Breast epithelium (tissue), 4 donors: ENCODE measurements at regions not wholly inside any gene's neighbourhood (a gene's known extent, or its start where the extent isn't known, plus 50 kb on each side); places are given as distances from the start of the nearest gene placed in this dataset.

Experiments
- DNase-seq, 2 donors: peaks; one replicate each; pipeline ENCODE4 v3.0.0-alpha.2; 2019; ENCODE audit warnings: low spot score in 2 of 2
- H3K27ac ChIP-seq, 2 donors: fragments of 200-600 bp; sonication (generic) in 1 of 2; one replicate each; pipeline ENCODE4 v1.5.1; 2016 to 2019; ENCODE audit warnings: mild to moderate bottlenecking in 1 of 2
- H3K27me3 ChIP-seq, 2 donors: fragments of 200-600 bp; sonication (generic) in 1 of 2; one replicate each; pipeline versions ENCODE4 v1.5.1 to v1.6.0; 2017 to 2019; ENCODE audit warnings: control low read depth in 1 of 2, mild to moderate bottlenecking in 1 of 2
- H3K36me3 ChIP-seq: fragments of 200-600 bp; one replicate; pipeline ENCODE4 v1.5.1; 2019
- H3K4me1 ChIP-seq, 2 donors: fragments of 200-600 bp; sonication (generic); one replicate each; pipeline ENCODE4 v1.5.1; 2016 to 2019; ENCODE audit warnings: control low read depth in 1 of 2
- H3K4me3 ChIP-seq, 3 donors: fragments of 200-600 bp; sonication (generic); 1 replicate in 2 of 3; 2 replicates in 1 of 3; pipeline ENCODE4 v1.5.1; 2016 to 2019; ENCODE audit warnings: mild to moderate bottlenecking in 3 of 3, moderate library complexity in 2 of 3
- H3K9me3 ChIP-seq, 2 donors: fragments of 200-600 bp; sonication (generic) in 1 of 2; one replicate each; pipeline ENCODE4 v1.5.1; 2016 to 2019; ENCODE audit warnings: control low read depth in 1 of 2
- POLR2A ChIP-seq: fragments of 450-650 bp; IDR thresholded peaks from one replicate; pipeline ENCODE4 v1.6.1; 2016; ENCODE audit warnings: antibody characterized with exemption, mild to moderate bottlenecking, moderate library complexity
- POLR2AphosphoS5 ChIP-seq, 3 donors: sonication (generic); formaldehyde crosslinking; IDR thresholded peaks; one replicate each; pipeline ENCODE4 v1.6.1; 2017; ENCODE audit warnings: antibody characterized with exemption in 3 of 3
- intact Hi-C: fragments of 100-400 bp; cut with DNase I; formaldehyde crosslinking; loops from one replicate; pipeline ENCODE4 v1.15.1; 2023; ENCODE audit warnings: low total_unique reads
- TF ChIP-seq, protein P1 (sequence below), 3 donors: fragments of 450-650 bp; IDR thresholded peaks; one replicate each; pipeline ENCODE4 v1.5.1; 2016 to 2017; ENCODE audit warnings: antibody characterized with exemption in 3 of 3, mild to moderate bottlenecking in 3 of 3, moderate library complexity in 3 of 3

DNA sequence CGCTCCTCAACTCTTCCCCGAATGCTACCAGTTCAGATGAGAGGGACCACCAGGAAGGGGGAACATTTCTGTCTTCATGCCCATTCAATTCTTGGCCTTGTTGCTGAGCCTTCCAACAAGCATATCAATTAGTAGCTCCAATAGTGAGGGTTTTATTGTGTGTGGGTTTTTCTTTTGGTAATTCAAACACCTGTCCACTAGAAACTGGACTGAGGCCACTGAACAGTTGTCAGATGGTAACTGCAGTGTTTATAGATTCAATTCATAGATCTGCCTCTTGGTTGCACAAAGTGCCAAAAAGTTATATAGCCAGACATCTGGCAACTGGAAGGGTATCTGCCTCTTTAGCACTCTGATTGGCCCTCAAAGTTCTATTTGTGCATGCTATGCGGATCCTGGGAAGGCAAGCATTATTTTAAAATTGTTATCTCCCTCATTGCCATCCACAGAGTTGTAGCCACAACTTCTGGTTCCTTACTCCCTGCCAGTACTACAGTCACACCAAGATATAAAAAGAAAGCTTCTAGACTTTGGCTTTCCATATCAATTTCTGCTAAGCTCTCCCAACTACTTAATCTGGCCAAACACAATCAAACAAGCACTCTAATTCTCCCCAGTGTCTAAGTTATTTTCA, 83.3 kb upstream of the ZNF521 start:
- H3K4me1 ChIP-seq = no peaks in the 10 kb centered on the region
- no peak overlapping the region for H3K27ac ChIP-seq
- intact Hi-C loops = no loop called here
- no peaks in the 10 kb centered on the region for H3K27me3 ChIP-seq
- no peaks in the 10 kb centered on the region for H3K9me3 ChIP-seq
- TF ChIP-seq POLR2AphosphoS5 (IDR thresholded peaks at IDR 0.05) = no peak
- TF ChIP-seq POLR2A = no peak
- TF ChIP-seq, protein P1, sequence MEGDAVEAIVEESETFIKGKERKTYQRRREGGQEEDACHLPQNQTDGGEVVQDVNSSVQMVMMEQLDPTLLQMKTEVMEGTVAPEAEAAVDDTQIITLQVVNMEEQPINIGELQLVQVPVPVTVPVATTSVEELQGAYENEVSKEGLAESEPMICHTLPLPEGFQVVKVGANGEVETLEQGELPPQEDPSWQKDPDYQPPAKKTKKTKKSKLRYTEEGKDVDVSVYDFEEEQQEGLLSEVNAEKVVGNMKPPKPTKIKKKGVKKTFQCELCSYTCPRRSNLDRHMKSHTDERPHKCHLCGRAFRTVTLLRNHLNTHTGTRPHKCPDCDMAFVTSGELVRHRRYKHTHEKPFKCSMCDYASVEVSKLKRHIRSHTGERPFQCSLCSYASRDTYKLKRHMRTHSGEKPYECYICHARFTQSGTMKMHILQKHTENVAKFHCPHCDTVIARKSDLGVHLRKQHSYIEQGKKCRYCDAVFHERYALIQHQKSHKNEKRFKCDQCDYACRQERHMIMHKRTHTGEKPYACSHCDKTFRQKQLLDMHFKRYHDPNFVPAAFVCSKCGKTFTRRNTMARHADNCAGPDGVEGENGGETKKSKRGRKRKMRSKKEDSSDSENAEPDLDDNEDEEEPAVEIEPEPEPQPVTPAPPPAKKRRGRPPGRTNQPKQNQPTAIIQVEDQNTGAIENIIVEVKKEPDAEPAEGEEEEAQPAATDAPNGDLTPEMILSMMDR (IDR thresholded peaks at IDR 0.05) = no peak
- no peaks in the 10 kb centered on the region for H3K36me3 ChIP-seq
- H3K4me3 ChIP-seq = no peak overlapping the region
- DNase-seq = no peak

DNA sequence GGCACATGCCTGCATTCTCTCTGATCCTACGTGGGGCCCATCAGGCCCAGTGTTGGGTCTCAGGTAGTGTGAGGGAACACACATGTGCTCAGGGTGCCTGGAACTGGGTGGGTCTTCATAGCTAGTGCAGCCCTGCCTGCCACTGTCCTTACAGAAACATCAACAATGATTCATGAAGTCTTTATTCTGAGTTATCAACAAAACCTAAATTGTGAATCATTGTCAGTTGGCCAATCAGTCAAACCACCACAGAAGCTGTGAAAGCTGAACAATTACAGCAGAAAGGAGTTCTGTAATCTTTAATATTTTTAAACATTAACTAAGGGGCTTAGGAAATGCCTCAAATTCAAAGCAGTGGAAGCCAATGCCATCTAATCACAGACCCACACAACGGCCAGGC, 82.8 kb upstream of the ZNF521 start:
- no peak for TF ChIP-seq POLR2A
- TF ChIP-seq, protein P1 (IDR thresholded peaks at IDR 0.05) = no peak
- no peak for TF ChIP-seq POLR2AphosphoS5 (IDR thresholded peaks at IDR 0.05)
- Histone ChIP-seq H3K27ac (no peak overlapping the region), H3K4me3 (no peak overlapping the region), H3K27me3 (no peaks in the 10 kb centered on the region), H3K4me1 (no peaks in the 10 kb centered on the region), H3K36me3 (no peaks in the 10 kb centered on the region), H3K9me3 (no peaks in the 10 kb centered on the region)
- intact Hi-C loops = no loop called here
- no peak for DNase-seq

DNA sequence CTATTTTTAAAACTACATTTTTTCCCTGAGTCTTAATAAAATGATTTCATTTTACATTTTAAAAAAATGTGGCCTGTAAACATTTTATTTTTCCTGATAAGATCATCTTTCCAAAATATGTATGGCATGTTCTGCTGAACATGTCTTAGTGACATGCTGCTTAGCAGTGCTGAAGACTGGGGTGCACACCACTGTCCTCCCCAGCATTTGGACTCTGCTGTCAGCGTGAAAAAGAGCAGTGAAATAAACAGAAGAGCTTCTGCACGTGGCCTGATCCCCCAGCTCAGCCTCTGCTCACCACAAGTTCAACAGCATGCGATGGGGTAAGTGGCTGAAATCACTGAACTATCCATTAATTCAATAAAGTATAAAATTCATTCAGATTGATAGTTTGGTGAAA, 81.6 kb upstream of the ZNF521 start:
- TF ChIP-seq POLR2A = no peak
- TF ChIP-seq, protein P1 (IDR thresholded peaks at IDR 0.05) = no peak
- TF ChIP-seq POLR2AphosphoS5 (IDR thresholded peaks at IDR 0.05) = no peak

DNA sequence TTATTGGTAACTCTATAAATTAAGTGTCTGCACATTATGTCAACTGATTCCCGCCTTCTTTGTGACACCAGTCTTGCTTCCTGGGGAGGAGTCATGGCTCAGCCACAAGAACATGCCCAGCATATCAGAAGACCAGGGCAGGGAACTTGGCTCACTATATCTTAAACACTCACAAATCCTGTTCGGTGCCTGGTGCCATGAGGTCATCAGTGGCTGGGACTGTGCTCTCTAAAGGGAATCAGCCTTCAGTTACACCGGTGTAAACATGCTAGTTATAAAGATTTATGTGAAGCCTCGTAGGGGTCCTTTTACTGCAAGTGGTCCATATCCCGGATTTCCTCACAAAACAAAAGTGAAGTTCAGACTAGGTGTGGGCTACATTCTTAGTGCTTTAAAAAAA, 73.1 kb upstream of the ZNF521 start:
- intact Hi-C loops = no loop called here
- Histone ChIP-seq H3K36me3 (no peaks in the 10 kb centered on the region), H3K4me1 (no peaks in the 10 kb centered on the region), H3K27ac (no peak overlapping the region), H3K4me3 (no peak overlapping the region), H3K27me3 (no peaks in the 10 kb centered on the region), H3K9me3 (peaks cover 0 to 8% of the 10 kb centered on the region in 2 donors)
- no peak for DNase-seq
- TF ChIP-seq POLR2AphosphoS5 (IDR thresholded peaks at IDR 0.05) (no peak), POLR2A (no peak)
- TF ChIP-seq, protein P1 (IDR thresholded peaks at IDR 0.05) = no peak

More for the DNA sequence above, 81.6 kb upstream of the ZNF521 start:
- no peaks in the 10 kb centered on the region for H3K27me3 ChIP-seq
- H3K36me3 ChIP-seq = no peaks in the 10 kb centered on the region
- intact Hi-C loops = no loop called here
- no peaks in the 10 kb centered on the region for H3K9me3 ChIP-seq
- no peak overlapping the region for H3K4me3 ChIP-seq
- no peak for DNase-seq
- H3K4me1 ChIP-seq = no peaks in the 10 kb centered on the region
- no peak overlapping the region for H3K27ac ChIP-seq

DNA sequence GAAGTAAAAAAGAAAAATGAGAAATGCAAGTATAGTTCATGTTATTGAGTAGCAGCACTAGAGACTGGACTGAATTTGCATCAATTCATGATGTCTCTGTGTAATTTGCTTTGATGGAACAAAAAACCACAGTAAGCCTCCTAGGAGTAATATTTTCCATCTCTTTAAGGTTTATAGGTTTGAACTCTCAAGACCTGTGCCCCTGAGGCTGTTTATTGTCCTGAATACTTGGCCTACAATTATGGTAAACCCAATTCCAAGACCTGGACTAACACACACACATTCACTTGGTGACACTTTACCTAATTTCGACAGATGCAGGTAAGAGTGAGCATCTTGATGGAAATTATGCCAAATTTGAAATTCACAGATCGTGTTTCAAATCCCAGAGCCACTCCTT, 71.8 kb upstream of the ZNF521 start:
- no peak overlapping the region for H3K27ac ChIP-seq
- intact Hi-C loops = no loop called here
- TF ChIP-seq POLR2A (no peak), POLR2AphosphoS5 (IDR thresholded peaks at IDR 0.05) (no peak)
- TF ChIP-seq, protein P1 (IDR thresholded peaks at IDR 0.05) = no peak

More for the DNA sequence above, 71.8 kb upstream of the ZNF521 start:
- H3K27me3 ChIP-seq = no peaks in the 10 kb centered on the region
- peaks cover 0 to 8% of the 10 kb centered on the region in 2 donors for H3K9me3 ChIP-seq
- no peaks in the 10 kb centered on the region for H3K4me1 ChIP-seq
- H3K36me3 ChIP-seq = no peaks in the 10 kb centered on the region
- DNase-seq = no peak
- no peak overlapping the region for H3K4me3 ChIP-seq
